HG03571 (cell line): ENCODE measurements at regions not wholly inside any gene's neighbourhood (a gene's known extent, or its start where the extent isn't known, plus 50 kb on each side); places are given as distances from the start of the nearest gene placed in this dataset.

ENCODE experiments used
- ATAC-seq: cut with Tn5 transposase; IDR thresholded peaks from one replicate; pipeline ENCODE4 v1.9.1; 2021; ENCODE audit not compliant: unreplicated experiment

- no peak for ATAC-seq
These were observed 292.2 kb downstream of the CDH11 start for GRCh38 chr16:64829678-64830077.

DNA sequence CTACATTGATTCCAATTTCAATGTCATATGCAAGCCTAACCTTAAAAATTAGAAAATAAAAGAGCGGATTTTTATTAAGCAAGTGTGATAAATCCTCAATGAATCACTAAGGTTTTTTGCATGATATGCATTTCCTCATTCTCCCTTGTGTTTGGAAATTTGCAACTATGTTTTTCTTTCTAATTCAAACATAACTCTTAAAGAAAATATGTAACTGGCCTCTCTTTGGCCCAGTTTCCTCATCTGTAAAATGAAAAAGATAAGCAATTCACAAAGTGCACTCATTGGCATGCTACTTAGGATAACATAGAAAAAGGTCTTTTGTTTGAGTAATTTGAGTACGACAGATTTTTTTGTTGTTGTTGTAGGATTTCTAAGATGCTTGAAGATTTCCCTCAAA, 295.5 kb downstream of the CDH11 start:
- no peak for ATAC-seq

DNA sequence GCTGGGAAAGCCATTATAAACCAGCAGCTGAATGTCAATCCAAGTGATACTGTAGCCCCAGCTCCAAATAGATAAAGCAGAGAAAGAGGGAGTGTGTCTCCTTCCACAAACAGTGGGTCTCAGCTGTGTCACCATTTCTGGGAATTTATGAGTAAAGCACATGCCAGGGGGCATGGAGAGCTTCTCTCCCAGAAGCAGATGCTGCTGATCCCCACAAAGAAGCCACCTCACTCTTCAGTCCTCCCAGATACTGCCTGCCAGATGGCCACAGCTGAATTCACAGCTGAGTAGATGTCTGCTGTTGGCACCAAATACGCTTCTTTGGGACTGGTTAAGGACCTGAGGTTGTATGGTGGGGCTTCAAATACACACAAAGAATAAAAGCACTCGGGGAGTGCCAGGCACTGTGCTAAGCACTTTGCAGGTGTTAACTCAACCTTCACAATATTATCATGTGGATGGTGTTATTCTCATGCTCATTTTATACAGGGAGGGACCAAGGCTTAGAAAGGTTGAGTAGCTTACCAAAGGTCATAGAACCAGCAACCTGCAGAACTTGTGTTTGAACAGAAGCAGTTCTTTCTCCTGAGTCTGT, 298.3 kb downstream of the CDH11 start:
- ATAC-seq, result no peak

- ATAC-seq, result no peak
These were observed 311.8 kb downstream of the CDH11 start for GRCh38 chr16:64809876-64810629.

GRCh38 chr16:64808474-64808873, 313.4 kb downstream of the CDH11 start:
- ATAC-seq, result no peak

DNA sequence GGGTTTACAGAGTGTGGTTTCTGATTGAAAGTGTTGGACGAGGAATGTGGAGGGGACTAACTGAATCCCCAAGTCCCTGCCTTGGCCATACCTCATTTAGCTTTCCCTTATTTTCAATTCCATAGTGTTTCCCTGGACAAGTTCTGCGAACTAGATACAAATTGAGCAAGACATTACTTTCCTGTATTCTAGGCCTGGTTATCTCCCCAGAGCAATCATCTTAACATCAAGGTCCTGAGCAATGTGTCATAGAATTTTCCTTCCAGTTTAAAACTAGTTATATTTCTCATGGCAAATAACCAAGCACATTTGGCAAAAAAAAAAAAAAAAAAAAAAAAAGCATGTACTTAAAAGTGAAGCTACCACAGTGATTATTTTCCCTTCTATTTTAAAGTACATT, 330.1 kb downstream of the CDH11 start:
- ATAC-seq, result no peak

GRCh38 chr16:64784635-64785034, 337.2 kb downstream of the CDH11 start:
- no peak for ATAC-seq

DNA sequence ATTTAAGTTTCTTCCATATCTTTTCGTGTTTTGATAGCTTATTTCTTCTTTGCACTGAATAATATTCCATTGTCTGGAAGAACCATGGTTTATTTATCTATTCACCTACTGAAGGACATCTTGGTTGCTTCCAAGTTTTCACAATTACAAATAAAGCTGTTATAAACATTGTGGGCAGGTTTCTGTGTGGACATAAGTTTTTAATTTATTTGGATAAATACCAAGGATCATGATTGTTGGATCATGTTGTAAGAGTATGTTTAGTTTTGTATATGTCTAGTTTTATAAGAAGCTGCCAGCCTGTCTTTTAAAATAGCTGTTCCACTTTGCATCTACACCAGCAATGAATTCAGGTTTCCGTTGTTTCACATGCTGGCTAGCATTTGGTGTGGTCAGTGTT, 339.4 kb downstream of the CDH11 start:
- ATAC-seq, result no peak

GRCh38 chr16:64780445-64780844, 341.4 kb downstream of the CDH11 start:
- no peak for ATAC-seq

DNA sequence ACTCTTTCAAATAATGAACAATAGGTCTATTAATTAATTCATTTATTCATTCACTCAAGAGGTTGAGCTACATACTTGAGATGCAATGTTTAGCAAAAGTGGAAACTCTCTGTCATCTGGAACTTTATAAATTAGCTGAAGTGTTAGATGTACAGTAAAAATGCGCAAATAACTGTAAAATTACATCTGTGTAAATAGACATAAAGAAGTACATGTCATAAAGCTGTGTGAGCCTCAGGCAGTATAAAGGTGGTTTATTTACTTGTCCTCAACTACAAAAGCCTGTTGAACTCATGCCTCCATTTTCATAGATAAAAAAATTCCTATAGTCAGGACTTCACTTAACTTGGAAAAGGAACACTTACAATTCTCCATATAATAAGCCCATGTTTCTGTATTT, 343.1 kb downstream of the CDH11 start:
- ATAC-seq, result no peak

- ATAC-seq, result no peak
These were observed 348.2 kb downstream of the CDH11 start for GRCh38 chr16:64773638-64774037.

DNA sequence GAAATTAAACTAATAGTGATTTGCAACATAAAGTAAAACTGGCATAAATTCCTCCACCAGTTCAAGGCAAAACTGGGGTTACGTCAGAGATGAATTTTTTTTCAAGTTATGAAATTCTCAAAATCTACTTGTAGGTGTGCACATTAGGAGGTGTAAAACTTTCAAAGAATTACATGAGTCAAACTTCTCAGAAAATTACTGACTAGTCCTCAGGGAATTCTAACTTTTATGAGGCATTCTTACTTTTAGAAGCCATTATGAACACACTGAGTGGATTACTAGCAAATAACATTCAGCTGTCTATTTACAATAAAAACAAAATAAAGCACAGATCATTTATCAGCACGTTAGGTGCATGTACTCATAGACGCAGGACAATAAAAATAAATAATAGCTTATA, 348.7 kb downstream of the CDH11 start:
- no peak for ATAC-seq

- ATAC-seq, result no peak
These were observed 350.6 kb downstream of the CDH11 start for GRCh38 chr16:64771273-64771672.

DNA sequence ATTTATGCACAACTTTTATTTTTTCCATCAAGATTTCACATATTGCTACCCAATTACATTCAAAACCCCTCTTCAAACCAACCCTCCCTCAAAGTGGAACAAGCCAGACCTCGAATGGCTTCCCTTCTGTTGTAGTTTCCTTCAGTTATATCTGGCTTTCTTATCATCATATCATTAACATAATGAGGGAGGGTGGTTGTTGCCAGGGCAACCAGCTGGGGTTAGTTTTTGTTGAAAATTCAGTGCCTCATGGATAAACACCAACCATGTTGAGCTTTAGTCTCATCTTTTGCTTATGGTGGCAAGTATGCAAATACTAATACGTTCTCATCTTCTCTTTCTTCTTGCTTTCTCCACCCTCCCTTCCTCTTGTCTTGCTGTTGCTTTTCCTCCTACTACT, 359.7 kb downstream of the CDH11 start:
- no peak for ATAC-seq

GRCh38 chr16:64754279-64754678, 367.6 kb downstream of the CDH11 start:
- no peak for ATAC-seq

GRCh38 chr16:64751906-64752305, 370.0 kb downstream of the CDH11 start:
- ATAC-seq, result no peak

DNA sequence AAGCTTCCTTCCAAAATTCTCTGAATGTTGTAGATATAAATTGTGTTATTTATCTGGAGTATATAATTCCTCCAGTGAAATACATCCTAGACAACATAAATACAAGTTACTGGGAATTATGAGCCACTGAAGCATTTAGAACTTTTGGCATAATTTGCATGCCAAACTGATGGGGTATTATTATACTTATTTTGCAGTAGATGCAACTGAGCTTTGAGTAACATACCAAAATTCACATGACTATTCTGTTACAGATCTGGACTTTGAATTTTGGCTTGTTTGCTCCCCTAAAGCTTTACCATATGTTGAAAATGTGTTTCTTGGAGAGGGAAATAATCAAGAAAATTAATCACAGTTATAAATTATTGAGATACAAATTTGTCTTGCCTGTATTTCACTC, 372.5 kb downstream of the CDH11 start:
- ATAC-seq, result no peak

DNA sequence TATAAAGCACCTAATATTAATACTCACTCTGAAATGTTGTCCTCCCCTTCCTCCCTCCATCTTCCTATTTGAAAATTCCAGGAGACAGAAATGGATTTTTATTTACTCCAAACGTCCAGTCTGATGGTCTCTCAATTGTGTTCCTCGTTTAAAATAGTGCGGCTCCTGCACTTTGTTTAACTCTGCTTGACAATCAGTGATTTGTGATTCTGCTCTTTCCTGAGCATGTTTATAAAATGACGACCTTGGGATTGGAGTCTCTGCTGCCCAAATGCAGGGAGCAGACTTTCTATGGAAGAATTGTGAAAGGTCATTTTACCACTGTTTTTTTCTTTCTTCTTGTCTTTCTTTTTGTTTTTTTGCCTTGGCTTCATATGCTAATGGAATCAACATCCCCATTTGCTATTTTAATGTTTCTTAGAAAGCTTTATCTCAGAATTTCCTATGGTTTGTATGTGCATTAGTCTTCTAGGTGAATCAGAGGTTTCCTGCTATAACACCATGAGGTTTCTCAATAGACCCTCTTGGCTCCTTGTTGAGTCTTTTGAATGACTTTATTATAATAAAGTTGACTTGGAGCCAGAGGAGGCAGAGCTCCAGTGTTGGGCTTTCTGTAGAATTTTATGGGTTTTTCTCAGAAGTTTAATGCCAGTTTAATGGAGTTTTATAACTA, 376.5 kb downstream of the CDH11 start:
- ATAC-seq, result no peak

DNA sequence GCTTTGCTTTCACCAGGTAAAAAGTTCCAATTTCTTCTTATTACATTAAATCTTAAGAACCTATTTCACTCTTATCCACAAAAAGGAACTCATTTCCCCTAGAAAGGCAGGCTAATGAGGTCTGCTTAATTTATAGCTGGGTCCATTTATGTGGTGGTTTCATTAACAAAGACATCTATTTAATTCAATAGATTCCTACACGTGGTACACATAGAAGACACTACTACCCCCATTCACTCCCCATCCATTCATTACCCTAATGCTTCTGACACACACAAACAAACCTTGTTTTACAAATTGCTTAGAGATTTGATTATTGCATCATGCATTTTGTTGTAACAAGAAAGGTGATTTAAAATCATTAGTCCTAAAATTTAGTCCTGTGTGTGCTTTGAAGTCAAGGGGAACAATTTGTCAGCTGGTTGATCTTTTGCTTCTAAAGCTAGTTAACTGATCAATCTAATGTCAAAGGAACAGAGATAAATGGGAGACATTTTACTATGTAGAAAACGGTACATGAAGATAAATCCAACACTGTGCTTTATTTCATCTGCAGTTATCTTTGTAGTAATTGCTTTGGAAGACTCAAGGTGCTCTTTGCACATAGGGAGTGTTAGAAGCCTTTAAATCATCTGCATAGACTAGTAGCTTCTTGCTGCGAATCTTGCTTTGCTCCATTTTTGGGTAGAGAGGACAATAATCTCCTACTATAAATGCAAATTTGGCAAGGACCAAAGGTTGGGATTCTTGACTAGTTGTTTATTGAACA, 379.2 kb downstream of the CDH11 start:
- ATAC-seq, result no peak

DNA sequence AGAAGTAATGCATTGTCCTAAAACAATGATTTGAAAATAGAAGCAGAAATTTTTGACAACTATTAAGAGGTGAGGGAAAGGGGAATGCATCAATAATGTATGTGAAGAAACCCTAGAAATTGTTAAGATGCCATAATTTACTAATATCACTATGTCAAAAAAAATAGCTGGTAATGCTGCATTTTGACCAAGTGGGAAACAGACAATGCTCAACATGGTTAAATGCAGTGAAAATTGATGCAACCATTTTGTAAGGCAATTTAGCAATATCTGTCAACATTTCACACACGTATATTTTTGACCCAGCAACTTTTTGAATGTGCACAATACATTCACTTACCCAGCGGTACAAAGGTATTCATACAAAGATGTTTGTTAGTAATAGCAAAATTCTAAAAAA, 381.6 kb downstream of the CDH11 start:
- ATAC-seq, result no peak

- no peak for ATAC-seq
These were observed 383.4 kb downstream of the CDH11 start for GRCh38 chr16:64738321-64738960.
